ENCODE measurements at regions not wholly inside any gene's neighbourhood (a gene's known extent, or its start where the extent isn't known, plus 50 kb on each side); places are given as distances from the start of the nearest gene placed in this dataset.

GRCh38 chr16:9689597-9689996 lies 492.6 kb downstream of the GRIN2A start:
- no peak for DNase-seq

- DNase-seq: no peak
Observed at GRCh38 chr16:9695152-9695551, 487.1 kb downstream of the GRIN2A start.

All from renal pelvis (tissue), 1 donor.